Glutamatergic neuron (in vitro differentiated cells): ENCODE measurements at regions not wholly inside any gene's neighbourhood (a gene's known extent, or its start where the extent isn't known, plus 50 kb on each side); places are given as distances from the start of the nearest gene placed in this dataset.

Experiments
- DNase-seq: peaks from one replicate; pipeline ENCODE4 v3.0.0; 2022
- H3K27ac Mint-ChIP-seq: one replicate; pipeline ENCODE4 v1.8.0; 2020; ENCODE audit warnings: mild to moderate bottlenecking, mixed read lengths, inconsistent platforms; ENCODE audit not compliant: unreplicated experiment
- H3K27me3 Mint-ChIP-seq: one replicate; pipeline ENCODE4 v1.8.0; 2020; ENCODE audit warnings: mild to moderate bottlenecking, moderate library complexity, mixed read lengths, inconsistent platforms; ENCODE audit not compliant: unreplicated experiment
- H3K36me3 Mint-ChIP-seq: one replicate; pipeline ENCODE4 v1.8.0; 2020; ENCODE audit warnings: mild to moderate bottlenecking, mixed read lengths, inconsistent platforms; ENCODE audit not compliant: unreplicated experiment
- H3K4me1 Mint-ChIP-seq: one replicate; pipeline ENCODE4 v1.8.0; 2020; ENCODE audit warnings: mild to moderate bottlenecking, low read depth, mixed read lengths, inconsistent platforms; ENCODE audit not compliant: unreplicated experiment
- H3K4me3 Mint-ChIP-seq: one replicate; pipeline ENCODE4 v1.8.0; 2020; ENCODE audit warnings: mild to moderate bottlenecking, mixed read lengths, inconsistent platforms; ENCODE audit not compliant: unreplicated experiment
- H3K9me3 Mint-ChIP-seq: one replicate; pipeline ENCODE4 v1.8.0; 2020; ENCODE audit warnings: mild to moderate bottlenecking, moderate library complexity, mixed read lengths, inconsistent platforms; ENCODE audit not compliant: unreplicated experiment
- CTCF ChIP-seq: fragments of 200-600 bp; sonication (generic); IDR thresholded peaks from one replicate; pipeline ENCODE4 v1.5.0; 2021; ENCODE audit not compliant: partially characterized antibody, unreplicated experiment

- TF ChIP-seq CTCF: no peak
- no peak for DNase-seq
- Mint-ChIP-seq H3K27ac (no peak overlapping the region), H3K36me3 (peaks cover 7% of the 10 kb centered on the region), H3K4me1 (peaks cover 4% of the 10 kb centered on the region), H3K27me3 (no peaks in the 10 kb centered on the region), H3K9me3 (peaks cover 5% of the 10 kb centered on the region), H3K4me3 (no peak overlapping the region)
These were observed 234.8 kb upstream of the GNPDA2 start for GRCh38 chr4:44961001-44961755.

- no peak overlapping the region for H3K27ac Mint-ChIP-seq
- H3K4me3 Mint-ChIP-seq: no peak overlapping the region
- no peak for TF ChIP-seq CTCF
- no peak for DNase-seq
- H3K9me3 Mint-ChIP-seq: peaks cover 1% of the 10 kb centered on the region
- H3K27me3 Mint-ChIP-seq: no peaks in the 10 kb centered on the region
- H3K36me3 Mint-ChIP-seq: no peaks in the 10 kb centered on the region
- peaks cover 5% of the 10 kb centered on the region for H3K4me1 Mint-ChIP-seq
These were observed 205.4 kb upstream of the GNPDA2 start for GRCh38 chr4:44931720-44932119.

- Mint-ChIP-seq H3K27me3 (no peaks in the 10 kb centered on the region), H3K4me1 (peaks cover 12% of the 10 kb centered on the region), H3K27ac (no peak overlapping the region), H3K9me3 (peaks cover 1% of the 10 kb centered on the region), H3K36me3 (no peaks in the 10 kb centered on the region), H3K4me3 (no peak overlapping the region)
- DNase-seq: no peak
- TF ChIP-seq CTCF: no peak
These were observed 202.4 kb upstream of the GNPDA2 start for GRCh38 chr4:44928785-44929184.

GRCh38 chr4:44927399-44928380 lies 201.3 kb upstream of the GNPDA2 start:
- Mint-ChIP-seq H3K36me3 (no peaks in the 10 kb centered on the region), H3K4me1 (peaks cover 12% of the 10 kb centered on the region), H3K9me3 (peaks cover 1% of the 10 kb centered on the region), H3K27ac (no peak overlapping the region), H3K27me3 (no peaks in the 10 kb centered on the region), H3K4me3 (no peak overlapping the region)
- TF ChIP-seq CTCF: peak; percentile 80
- no peak for DNase-seq
